Endothelial cell of umbilical vein (primary cell): ENCODE measurements at regions not wholly inside any gene's neighbourhood (a gene's known extent, or its start where the extent isn't known, plus 50 kb on each side); places are given as distances from the start of the nearest gene placed in this dataset.

Source experiments
- CTCF ChIP-seq, 2 donors: IDR thresholded peaks; 1 replicate in 1 of 2; 2 replicates in 1 of 2; pipeline ENCODE4 v1.5.1; 2011; ENCODE audit warnings: low read length in 2 of 2, mild to moderate bottlenecking in 2 of 2, moderate library complexity in 2 of 2, control low read depth in 1 of 2, inconsistent platforms in 1 of 2, low read depth in 1 of 2; ENCODE audit not compliant: insufficient read depth in 1 of 2; ENCODE audit errors: extremely low read depth in 1 of 2
- POLR2A ChIP-seq: IDR thresholded peaks from 2 replicates; pipeline ENCODE4 v1.6.1; 2012; ENCODE audit warnings: low read depth, mild to moderate bottlenecking, control low read depth, low read length

- TF ChIP-seq POLR2A (no peak), CTCF (IDR thresholded peaks at IDR 0.05; ENCODE audit: extremely low read depth in 1 of 2, insufficient read depth in 1 of 2, low read depth in 1 of 2, low read length in 2 of 2) (no peak)
Observed at GRCh38 chr3:102664126-102664525, 229.3 kb downstream of the ZPLD1 start.
